ENCODE measurements at regions not wholly inside any gene's neighbourhood (a gene's known extent, or its start where the extent isn't known, plus 50 kb on each side); places are given as distances from the start of the nearest gene placed in this dataset.

DNA sequence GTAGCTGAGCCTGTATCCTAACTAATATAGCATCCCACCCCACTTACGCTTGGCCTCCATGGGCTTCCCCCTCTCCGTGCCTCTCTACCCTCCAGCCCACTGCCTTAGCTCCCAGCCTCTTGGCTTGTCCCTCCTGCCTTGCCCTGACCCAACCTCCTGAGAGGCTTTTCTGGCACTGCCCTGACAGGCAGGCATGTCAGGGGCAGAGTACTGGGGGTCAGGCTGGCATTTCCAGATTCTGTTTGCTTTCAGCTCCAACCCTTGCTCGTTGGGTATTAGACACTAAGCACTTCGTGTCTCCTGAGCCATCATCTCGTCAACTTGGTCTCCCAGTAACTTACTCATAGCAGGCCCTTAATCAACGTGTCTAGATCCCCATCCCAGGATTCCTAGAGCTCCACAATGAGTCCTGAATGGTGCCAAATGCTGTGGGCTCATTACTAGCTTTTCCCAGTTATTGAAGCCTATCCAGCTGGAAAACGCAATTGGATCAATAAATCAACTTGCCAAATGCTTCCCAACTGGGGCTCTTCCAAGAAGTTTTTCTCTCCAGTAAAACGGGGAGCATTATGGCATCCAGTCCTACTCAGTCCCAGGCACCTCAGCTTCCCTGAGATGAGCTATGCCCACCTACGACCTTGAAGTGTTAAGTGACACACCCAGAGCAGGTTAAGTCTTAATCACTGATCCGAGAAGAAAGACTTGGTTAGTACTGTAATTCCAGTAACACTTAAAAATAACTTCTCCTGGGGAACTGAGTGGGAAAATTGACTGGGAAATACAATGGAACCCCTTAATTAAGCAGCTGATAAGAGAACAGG, 78.5 kb upstream of the DLG1 start:
- Histone ChIP-seq H3K36me3 (ENCODE audit: insufficient read depth, low read length) (no peaks in the 10 kb centered on the region), H3K9ac (ENCODE audit: low read depth, low read length) (no peak overlapping the region), H3K4me1 (ENCODE audit: insufficient read depth, low read length) (no peaks in the 10 kb centered on the region; the same call in 1 of the 2 replicates), H3K9me3 (ENCODE audit: control insufficient read depth, insufficient read depth, low read length) (no peaks in the 10 kb centered on the region)

GRCh38 chr3:197376020-197376419, 77.6 kb upstream of the DLG1 start:
- Histone ChIP-seq H3K36me3 (ENCODE audit: insufficient read depth, low read length) (no peaks in the 10 kb centered on the region), H3K9ac (ENCODE audit: low read depth, low read length) (no peak overlapping the region), H3K9me3 (ENCODE audit: control insufficient read depth, insufficient read depth, low read length) (no peaks in the 10 kb centered on the region), H3K4me1 (ENCODE audit: insufficient read depth, low read length) (peaks cover 5% of the 10 kb centered on the region)

DNA sequence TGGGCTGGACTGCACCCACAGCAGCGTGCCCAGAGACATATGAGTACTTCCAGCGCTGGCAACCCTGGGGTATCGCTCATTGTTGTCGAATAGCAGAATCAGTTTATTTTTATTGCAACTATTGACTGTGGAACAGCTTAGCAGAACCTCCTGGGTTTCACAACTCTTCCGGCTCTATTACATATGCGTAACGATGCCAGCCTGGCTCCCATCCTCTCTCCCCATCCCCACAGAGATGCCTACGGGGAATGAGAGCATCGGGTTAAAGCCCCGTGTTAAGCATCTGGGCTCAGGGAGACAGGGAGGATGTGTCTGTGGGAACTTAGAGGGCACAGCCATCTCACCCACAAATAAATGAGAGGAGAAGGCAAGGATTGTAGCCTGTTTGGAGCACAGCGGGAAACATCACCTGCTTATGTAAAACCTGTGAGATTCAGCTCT, 76.6 kb upstream of the DLG1 start:
- H3K4me1 ChIP-seq (ENCODE audit: insufficient read depth, low read length), result peaks cover 5% of the 10 kb centered on the region
- no peaks in the 10 kb centered on the region for H3K36me3 ChIP-seq (ENCODE audit: insufficient read depth, low read length)
- no peak overlapping the region for H3K9ac ChIP-seq (ENCODE audit: low read depth, low read length)
- no peaks in the 10 kb centered on the region for H3K9me3 ChIP-seq (ENCODE audit: control insufficient read depth, insufficient read depth, low read length)

DNA sequence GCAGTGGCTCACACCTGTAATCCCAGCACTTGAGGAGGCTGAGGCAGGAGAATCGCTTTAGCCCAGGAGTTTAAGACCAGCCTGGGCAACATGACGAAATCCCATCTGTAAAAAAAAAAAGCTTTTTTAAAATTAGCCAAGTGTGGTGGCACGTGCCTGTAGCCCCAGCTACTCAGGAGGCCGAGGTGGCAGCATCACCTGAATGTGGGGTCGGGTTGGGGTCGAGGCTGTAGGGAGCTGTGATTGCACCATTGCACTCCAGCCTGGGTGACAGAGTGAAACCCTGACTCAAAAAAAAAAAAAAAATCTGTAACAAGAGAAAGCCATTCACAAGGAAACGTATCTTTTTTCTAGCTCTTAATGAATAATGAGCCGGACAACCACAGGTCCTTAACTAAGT, 74.7 kb upstream of the DLG1 start:
- Histone ChIP-seq H3K9ac (ENCODE audit: low read depth, low read length) (no peak overlapping the region), H3K36me3 (ENCODE audit: insufficient read depth, low read length) (no peaks in the 10 kb centered on the region), H3K4me1 (ENCODE audit: insufficient read depth, low read length) (peaks cover 13% of the 10 kb centered on the region), H3K9me3 (ENCODE audit: control insufficient read depth, insufficient read depth, low read length) (no peaks in the 10 kb centered on the region)

GRCh38 chr3:197372047-197372661, 73.7 kb upstream of the DLG1 start:
- Histone ChIP-seq H3K4me1 (ENCODE audit: insufficient read depth, low read length) (peaks cover 21% of the 10 kb centered on the region), H3K9ac (ENCODE audit: low read depth, low read length) (no peak overlapping the region), H3K36me3 (ENCODE audit: insufficient read depth, low read length) (no peaks in the 10 kb centered on the region), H3K9me3 (ENCODE audit: control insufficient read depth, insufficient read depth, low read length) (no peaks in the 10 kb centered on the region)

GRCh38 chr3:197371591-197372046, 73.2 kb upstream of the DLG1 start:
- Histone ChIP-seq H3K9ac (ENCODE audit: low read depth, low read length) (no peak overlapping the region), H3K4me1 (ENCODE audit: insufficient read depth, low read length) (peaks cover 21% of the 10 kb centered on the region), H3K9me3 (ENCODE audit: control insufficient read depth, insufficient read depth, low read length) (no peaks in the 10 kb centered on the region), H3K36me3 (ENCODE audit: insufficient read depth, low read length) (no peaks in the 10 kb centered on the region)

DNA sequence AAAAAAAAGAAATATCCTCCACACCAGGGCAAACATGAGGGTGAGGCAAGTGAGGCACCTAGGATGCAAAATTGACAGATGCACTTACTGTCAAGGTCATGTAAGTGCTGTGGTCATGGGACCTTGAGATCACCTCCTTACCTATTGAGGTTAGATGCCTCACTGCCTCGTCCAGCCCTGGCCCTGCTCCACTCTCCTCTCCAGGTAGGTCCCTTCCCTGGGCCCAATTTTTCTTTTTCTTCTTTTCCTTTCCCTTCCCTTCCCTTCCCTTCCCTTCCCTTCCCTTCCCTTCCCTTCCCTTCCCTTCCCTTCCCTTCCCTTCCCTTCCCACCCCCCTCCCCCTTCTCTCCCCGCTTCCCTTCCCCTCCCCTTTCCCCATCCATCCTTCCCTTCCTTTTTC, 71.1 kb upstream of the DLG1 start:
- peaks cover 29% of the 10 kb centered on the region for H3K4me1 ChIP-seq (ENCODE audit: insufficient read depth, low read length)
- no peak overlapping the region for H3K9ac ChIP-seq (ENCODE audit: low read depth, low read length)
- no peaks in the 10 kb centered on the region for H3K36me3 ChIP-seq (ENCODE audit: insufficient read depth, low read length)
- no peaks in the 10 kb centered on the region for H3K9me3 ChIP-seq (ENCODE audit: control insufficient read depth, insufficient read depth, low read length)

DNA sequence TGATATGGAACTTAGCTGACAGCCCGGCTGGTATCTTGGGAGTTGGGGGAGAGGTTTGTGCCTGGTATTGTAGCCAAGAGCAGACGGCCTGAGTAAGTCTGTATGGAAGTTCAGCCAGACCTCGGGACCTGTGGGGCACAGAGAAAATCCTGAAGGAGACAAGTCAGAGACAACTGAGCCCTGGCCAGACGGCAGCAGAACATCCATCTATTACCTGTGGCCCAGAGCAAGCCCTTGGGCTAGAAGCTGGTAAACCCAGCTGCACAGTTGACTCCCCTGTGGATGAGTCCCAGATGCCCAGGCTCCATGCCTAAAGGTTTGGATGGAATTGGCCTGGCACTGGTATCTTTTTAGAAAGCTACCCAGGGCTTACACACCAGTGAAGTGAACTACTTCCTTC, 70.4 kb upstream of the DLG1 start:
- Histone ChIP-seq H3K9me3 (ENCODE audit: control insufficient read depth, insufficient read depth, low read length) (no peaks in the 10 kb centered on the region), H3K36me3 (ENCODE audit: insufficient read depth, low read length) (no peaks in the 10 kb centered on the region), H3K9ac (ENCODE audit: low read depth, low read length) (no peak overlapping the region), H3K4me1 (ENCODE audit: insufficient read depth, low read length) (peaks cover 36% of the 10 kb centered on the region)

GRCh38 chr3:197368330-197368729, 69.9 kb upstream of the DLG1 start:
- Histone ChIP-seq H3K4me1 (ENCODE audit: insufficient read depth, low read length) (peaks cover 41% of the 10 kb centered on the region), H3K9ac (ENCODE audit: low read depth, low read length) (no peak overlapping the region)

GRCh38 chr3:197367081-197367780, 68.8 kb upstream of the DLG1 start:
- peaks cover 43% of the 10 kb centered on the region for H3K4me1 ChIP-seq (ENCODE audit: insufficient read depth, low read length)
- H3K9me3 ChIP-seq (ENCODE audit: control insufficient read depth, insufficient read depth, low read length), result no peaks in the 10 kb centered on the region
- H3K9ac ChIP-seq (ENCODE audit: low read depth, low read length), result no peak overlapping the region
- H3K36me3 ChIP-seq (ENCODE audit: insufficient read depth, low read length), result no peaks in the 10 kb centered on the region

More at GRCh38 chr3:197368330-197368729, 69.9 kb upstream of the DLG1 start:
- Histone ChIP-seq H3K36me3 (ENCODE audit: insufficient read depth, low read length) (no peaks in the 10 kb centered on the region), H3K9me3 (ENCODE audit: control insufficient read depth, insufficient read depth, low read length) (no peaks in the 10 kb centered on the region)

- H3K4me1 ChIP-seq (ENCODE audit: insufficient read depth, low read length), result peaks cover 41% of the 10 kb centered on the region
- no peak overlapping the region for H3K9ac ChIP-seq (ENCODE audit: low read depth, low read length)
- 0 out of 2 replicates have a peak, but pooled peaks cover under 1% of the 10 kb centered on the region for H3K9me3 ChIP-seq (ENCODE audit: control insufficient read depth, insufficient read depth, low read length)
- H3K36me3 ChIP-seq (ENCODE audit: insufficient read depth, low read length), result no peaks in the 10 kb centered on the region
Measured at GRCh38 chr3:197366301-197367044, 68.1 kb upstream of the DLG1 start.

- no peaks in the 10 kb centered on the region for H3K36me3 ChIP-seq (ENCODE audit: insufficient read depth, low read length)
- H3K4me1 ChIP-seq (ENCODE audit: insufficient read depth, low read length), result peaks cover 38% of the 10 kb centered on the region
- H3K9me3 ChIP-seq (ENCODE audit: control insufficient read depth, insufficient read depth, low read length), result 0 out of 2 replicates have a peak, but pooled peaks cover 6% of the 10 kb centered on the region
- H3K9ac ChIP-seq (ENCODE audit: low read depth, low read length), result no peak overlapping the region
Measured at GRCh38 chr3:197365586-197365985, 67.2 kb upstream of the DLG1 start.

- no peak overlapping the region for H3K9ac ChIP-seq (ENCODE audit: low read depth, low read length)
- no peaks in the 10 kb centered on the region for H3K36me3 ChIP-seq (ENCODE audit: insufficient read depth, low read length)
- H3K9me3 ChIP-seq (ENCODE audit: control insufficient read depth, insufficient read depth, low read length), result peaks cover 11% of the 10 kb centered on the region; the same call in 1 of the 2 replicates
- H3K4me1 ChIP-seq (ENCODE audit: insufficient read depth, low read length), result peaks cover 38% of the 10 kb centered on the region
Measured at GRCh38 chr3:197364410-197365071, 66.1 kb upstream of the DLG1 start.

All from ES-I3 (cell line).